Liver (tissue), 6 donors: ENCODE measurements at regions not wholly inside any gene's neighbourhood (a gene's known extent, or its start where the extent isn't known, plus 50 kb on each side); places are given as distances from the start of the nearest gene placed in this dataset.
"Not testable (repeated sequence)": the region's sequence is repeated elsewhere in the genome, so short reads cannot be mapped to it uniquely, and the experiment has no call there.

Experiments
- DNase-seq: peaks from one replicate; pipeline ENCODE4 v3.0.0-alpha.2; 2017; ENCODE audit warnings: low spot score
- H3K27ac ChIP-seq, 2 donors: one replicate each; pipeline ENCODE4 v1.7.0; 2013; ENCODE audit warnings: inconsistent platforms in 2 of 2, low read length in 2 of 2, control low read depth in 1 of 2, low read depth in 1 of 2, mild to moderate bottlenecking in 1 of 2
- H3K27me3 ChIP-seq, 4 donors: one replicate each; pipeline versions ENCODE4 v1.6.1 to v1.7.0; 2013; ENCODE audit warnings: low read length in 3 of 4, inconsistent platforms in 1 of 4, mild to moderate bottlenecking in 1 of 4, moderate library complexity in 1 of 4; ENCODE audit not compliant: control insufficient read depth in 4 of 4, insufficient read depth in 4 of 4
- H3K36me3 ChIP-seq, 4 donors: one replicate each; pipeline versions ENCODE4 v1.6.1 to v1.7.0; 2013; ENCODE audit warnings: low read length in 3 of 4, mild to moderate bottlenecking in 3 of 4, low read depth in 1 of 4, moderate library complexity in 1 of 4; ENCODE audit not compliant: control insufficient read depth in 4 of 4, insufficient read depth in 3 of 4
- H3K4me1 ChIP-seq, 4 donors: one replicate each; pipeline versions ENCODE4 v1.6.1 to v1.7.0; 2013; ENCODE audit warnings: low read length in 3 of 4, mild to moderate bottlenecking in 3 of 4, moderate library complexity in 1 of 4; ENCODE audit not compliant: control insufficient read depth in 4 of 4, insufficient read depth in 4 of 4
- H3K4me3 ChIP-seq, 3 donors: one replicate each; pipeline versions ENCODE4 v1.6.1 to v1.7.0; 2013; ENCODE audit warnings: low read length in 3 of 3, control low read depth in 1 of 3, low read depth in 1 of 3, mild to moderate bottlenecking in 1 of 3
- H3K9ac ChIP-seq, 2 donors: one replicate each; pipeline ENCODE4 v1.7.0; 2013; ENCODE audit warnings: low read length in 2 of 2, mild to moderate bottlenecking in 2 of 2, moderate library complexity in 2 of 2, control low read depth in 1 of 2, low read depth in 1 of 2
- H3K9me3 ChIP-seq, 4 donors: one replicate each; pipeline versions ENCODE4 v1.6.1 to v1.7.0; 2013; ENCODE audit warnings: low read length in 3 of 4; ENCODE audit not compliant: control insufficient read depth in 4 of 4
- WGBS: extraction: QIAGEN DNeasy Blood & Tissue Kit; methylation state at CpG from one replicate; pipeline ENCODE4 v1.1.7; 2013; 5-methylcytosine and 5-hydroxymethylcytosine counted together
- TF ChIP-seq, protein P1 (sequence below): IDR thresholded peaks from 2 replicates; pipeline ENCODE4 v1.6.1; 2016; ENCODE audit warnings: antibody characterized with exemption
- donor health status: healthy.
- donor health status: healthy.
- donor health status: healthy.

DNA sequence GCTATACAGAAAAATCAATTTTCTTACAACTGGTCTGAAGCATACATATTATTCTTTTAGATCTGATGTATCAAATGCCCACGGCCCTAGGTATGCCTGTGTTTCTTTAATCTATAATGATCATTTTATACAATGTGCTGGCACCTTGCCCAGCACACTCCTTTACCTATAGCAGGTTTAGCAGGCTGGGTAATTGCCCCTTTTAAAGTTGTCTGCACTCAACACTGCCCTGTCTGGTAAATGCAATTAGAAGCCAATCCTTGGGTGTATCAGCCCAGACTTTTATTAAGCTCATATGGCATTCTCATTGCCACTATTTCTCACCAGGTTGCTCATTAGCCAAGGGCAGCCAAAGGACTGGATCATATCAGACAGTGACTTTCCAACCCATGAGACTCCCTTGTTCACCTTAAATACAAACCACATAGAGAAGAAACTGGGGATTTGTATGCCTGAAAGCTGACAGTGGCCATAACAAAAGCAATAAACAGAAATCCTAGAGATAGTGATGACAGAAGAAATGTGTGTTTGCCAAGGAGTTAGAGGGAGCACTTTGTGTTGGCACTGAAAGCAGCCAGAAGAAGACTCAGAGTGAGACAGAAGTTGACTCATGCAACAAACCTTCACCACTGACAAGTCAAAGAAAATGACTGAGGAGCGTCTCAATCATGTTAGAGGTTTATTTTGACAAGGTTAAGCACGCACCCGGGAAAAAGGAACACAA lies 334.2 kb downstream of the SPATA31A7 start:
- not testable (repeated sequence) for H3K9ac ChIP-seq, H3K27ac ChIP-seq, H3K9me3 ChIP-seq, H3K4me3 ChIP-seq, H3K36me3 ChIP-seq, DNase-seq, H3K4me1 ChIP-seq, H3K27me3 ChIP-seq
- WGBS: 50% methylated on average over 4 of the region's 4 CpGs

DNA sequence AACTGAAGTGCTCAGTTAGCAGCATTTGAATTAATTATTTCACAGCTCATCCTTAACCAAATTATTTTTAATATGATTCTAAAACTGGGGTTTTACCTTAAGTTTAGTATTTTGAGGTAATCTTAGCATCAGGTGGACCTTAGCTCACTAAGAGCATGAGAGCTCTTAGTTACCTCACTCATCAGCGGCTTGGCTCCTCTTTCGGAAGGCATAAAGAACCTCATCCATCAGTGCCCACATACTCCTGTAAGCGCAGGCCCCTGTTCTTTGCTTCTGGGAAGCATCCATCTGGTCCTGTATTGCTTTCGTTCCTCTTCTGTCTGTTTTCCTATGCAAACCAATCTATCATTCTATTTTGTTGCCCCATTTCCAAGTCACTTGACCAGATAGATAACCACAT lies 335.8 kb downstream of the SPATA31A7 start:
- H3K27me3 ChIP-seq, DNase-seq, H3K9ac ChIP-seq, H3K4me3 ChIP-seq, H3K4me1 ChIP-seq, H3K27ac ChIP-seq, H3K9me3 ChIP-seq, H3K36me3 ChIP-seq: not testable (repeated sequence)
- WGBS: 64% methylated on average over 4 of the region's 4 CpGs

DNA sequence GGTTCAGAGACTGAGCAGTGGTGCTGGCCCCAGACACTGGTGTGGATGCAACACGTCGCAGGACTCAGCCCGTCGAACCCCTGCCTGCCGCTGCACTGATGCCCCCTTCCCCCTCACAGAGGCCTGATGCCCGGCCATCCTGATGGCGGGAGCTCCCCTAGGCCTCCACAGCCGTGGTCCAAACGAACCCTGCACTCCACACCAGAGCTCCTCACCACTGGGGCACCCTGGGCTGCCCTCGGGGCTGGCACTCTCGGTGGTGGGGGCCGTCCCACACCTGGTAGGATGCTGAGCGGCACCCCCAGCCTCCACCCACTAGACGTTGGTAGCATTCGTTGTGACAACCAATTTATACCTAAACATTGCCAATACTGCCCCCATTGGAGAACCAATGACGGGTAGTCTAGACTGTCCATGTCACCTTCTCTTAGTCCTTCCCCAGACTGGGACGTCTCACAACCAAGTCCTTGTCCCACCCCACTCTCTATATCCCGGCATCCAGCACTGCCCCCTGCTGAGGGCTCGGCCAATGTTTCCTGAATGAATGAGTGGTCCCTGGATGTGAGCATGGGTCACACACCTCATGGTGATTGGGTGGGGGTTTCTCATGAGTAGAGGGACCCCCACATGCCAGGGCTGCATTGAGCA lies 360.4 kb downstream of the SPATA31A7 start:
- H3K9ac ChIP-seq, H3K4me1 ChIP-seq, DNase-seq, H3K27ac ChIP-seq, H3K27me3 ChIP-seq, H3K36me3 ChIP-seq, H3K9me3 ChIP-seq, H3K4me3 ChIP-seq: not testable (repeated sequence)
- 82% methylated on average over 19 of the region's 19 CpGs for WGBS

DNA sequence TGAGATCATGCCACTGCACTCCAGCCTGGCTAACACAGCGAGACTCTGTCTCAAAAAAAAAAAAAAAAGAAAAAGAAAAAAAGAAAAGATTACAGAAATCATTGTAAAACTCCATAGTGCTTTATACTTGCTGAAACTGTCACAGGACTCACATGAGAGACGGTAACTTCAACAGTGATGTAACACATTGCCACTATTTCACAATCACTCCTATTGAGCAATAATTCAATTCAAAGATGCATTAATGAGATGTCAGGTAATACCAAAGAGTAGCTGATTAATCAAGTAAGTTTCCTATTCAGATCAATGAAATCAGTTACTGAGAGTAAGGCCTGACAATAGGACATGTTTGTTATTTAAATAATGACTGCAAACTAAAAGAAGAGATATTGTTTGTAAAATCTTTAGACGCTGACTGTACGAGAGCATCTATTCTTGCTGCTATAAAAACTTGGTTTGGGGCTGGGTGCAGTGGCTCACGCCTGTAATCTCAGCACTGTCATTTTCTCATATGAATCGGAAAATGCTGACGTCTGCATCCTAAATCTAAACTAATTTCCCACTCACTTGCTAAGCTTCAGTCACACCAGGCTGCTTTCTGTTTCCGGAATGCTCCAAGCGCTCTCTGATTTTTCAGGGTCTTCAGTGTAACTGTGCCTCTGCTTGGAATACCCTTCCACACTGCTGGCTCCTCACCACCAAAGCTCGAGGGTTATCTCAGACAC lies 381.7 kb downstream of the SPATA31A7 start:
- not testable (repeated sequence) for H3K36me3 ChIP-seq, H3K4me1 ChIP-seq, H3K27ac ChIP-seq, H3K9ac ChIP-seq, H3K27me3 ChIP-seq, DNase-seq, H3K4me3 ChIP-seq, H3K9me3 ChIP-seq
- 59% methylated on average over 10 of the region's 10 CpGs for WGBS

DNA sequence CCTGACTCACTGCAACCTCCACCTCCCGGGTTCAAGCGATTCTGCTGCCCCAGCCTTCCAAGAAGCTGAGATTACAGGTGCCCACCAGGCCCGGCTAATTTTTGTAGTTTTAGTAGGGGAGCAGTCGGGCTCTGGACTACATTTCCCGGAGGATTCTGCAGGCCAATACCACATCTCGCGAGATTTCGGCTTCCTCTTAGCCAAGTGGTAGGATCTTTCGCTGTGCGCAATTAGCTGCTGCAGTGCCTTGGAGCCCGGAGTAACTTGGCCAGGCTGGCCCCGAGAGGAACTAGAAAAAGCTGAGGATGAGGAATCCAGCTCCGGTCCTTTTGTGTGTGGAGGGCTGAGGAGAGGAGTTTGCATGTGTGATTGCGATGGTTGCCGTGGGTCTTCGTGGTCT lies 382.5 kb downstream of the SPATA31A7 start:
- DNase-seq, H3K9me3 ChIP-seq, H3K27ac ChIP-seq, H3K4me1 ChIP-seq, H3K9ac ChIP-seq, H3K4me3 ChIP-seq, H3K36me3 ChIP-seq, H3K27me3 ChIP-seq: not testable (repeated sequence)
- TF ChIP-seq, protein P1, sequence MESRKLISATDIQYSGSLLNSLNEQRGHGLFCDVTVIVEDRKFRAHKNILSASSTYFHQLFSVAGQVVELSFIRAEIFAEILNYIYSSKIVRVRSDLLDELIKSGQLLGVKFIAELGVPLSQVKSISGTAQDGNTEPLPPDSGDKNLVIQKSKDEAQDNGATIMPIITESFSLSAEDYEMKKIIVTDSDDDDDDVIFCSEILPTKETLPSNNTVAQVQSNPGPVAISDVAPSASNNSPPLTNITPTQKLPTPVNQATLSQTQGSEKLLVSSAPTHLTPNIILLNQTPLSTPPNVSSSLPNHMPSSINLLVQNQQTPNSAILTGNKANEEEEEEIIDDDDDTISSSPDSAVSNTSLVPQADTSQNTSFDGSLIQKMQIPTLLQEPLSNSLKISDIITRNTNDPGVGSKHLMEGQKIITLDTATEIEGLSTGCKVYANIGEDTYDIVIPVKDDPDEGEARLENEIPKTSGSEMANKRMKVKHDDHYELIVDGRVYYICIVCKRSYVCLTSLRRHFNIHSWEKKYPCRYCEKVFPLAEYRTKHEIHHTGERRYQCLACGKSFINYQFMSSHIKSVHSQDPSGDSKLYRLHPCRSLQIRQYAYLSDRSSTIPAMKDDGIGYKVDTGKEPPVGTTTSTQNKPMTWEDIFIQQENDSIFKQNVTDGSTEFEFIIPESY: peak; percentile 41
- 74% methylated on average over 16 of the region's 16 CpGs for WGBS

DNA sequence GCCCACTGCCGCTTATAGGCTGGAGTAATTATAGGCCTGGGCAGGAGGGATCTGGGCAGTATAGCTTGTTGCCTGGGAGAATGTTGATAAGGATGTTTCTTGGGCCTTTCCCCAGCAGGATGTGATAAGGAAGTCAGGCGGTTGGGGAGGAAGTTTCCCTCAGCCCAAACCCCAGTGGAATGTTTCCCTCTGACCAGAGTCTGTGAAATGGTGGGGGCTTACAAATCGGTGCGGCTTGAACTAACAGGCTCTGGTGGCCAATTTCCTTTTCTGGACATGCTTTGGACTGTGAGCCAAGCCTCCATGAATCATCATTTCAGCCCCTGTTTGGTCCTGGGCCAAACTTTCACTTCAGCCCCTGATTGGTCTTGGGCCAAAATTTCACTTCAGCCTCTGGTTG lies 383.6 kb downstream of the SPATA31A7 start:
- DNase-seq, H3K27ac ChIP-seq, H3K9ac ChIP-seq, H3K4me1 ChIP-seq, H3K9me3 ChIP-seq, H3K27me3 ChIP-seq, H3K36me3 ChIP-seq, H3K4me3 ChIP-seq: not testable (repeated sequence)
- WGBS: 74% methylated on average over 4 of the region's 4 CpGs
